ENCODE measurements at regions not wholly inside any gene's neighbourhood (a gene's known extent, or its start where the extent isn't known, plus 50 kb on each side); places are given as distances from the start of the nearest gene placed in this dataset.

GRCh38 chr7:28269700-28270361, 89.2 kb upstream of the JAZF1 start:
- TF ChIP-seq CTCF (IDR thresholded peaks at IDR 0.05) (no peak), POLR2A (IDR thresholded peaks at IDR 0.05) (no peak)
